Right lobe of liver (tissue), 4 donors: ENCODE measurements at regions not wholly inside any gene's neighbourhood (a gene's known extent, or its start where the extent isn't known, plus 50 kb on each side); places are given as distances from the start of the nearest gene placed in this dataset.

ENCODE experiments used
- CTCF ChIP-seq, 4 donors: fragments of 200-600 bp in 3 of 4; fragments of 450-650 bp in 1 of 4; IDR thresholded peaks; one replicate each; pipeline versions ENCODE4 v1.5.1 to v1.8.0; 2016 to 2022; ENCODE audit warnings: antibody characterized with exemption in 4 of 4, mild to moderate bottlenecking in 2 of 4
- POLR2A ChIP-seq: fragments of 450-650 bp; IDR thresholded peaks from one replicate; pipeline ENCODE4 v1.6.1; 2017; ENCODE audit warnings: antibody characterized with exemption, mild to moderate bottlenecking
- donor health status: DM: no; HTN: no; CAD: no.
- donor health status: DM: no; HTN: no; CAD: no.
- donor health status: DM: no; HTN: yes; CAD: no.

- TF ChIP-seq CTCF (IDR thresholded peaks at IDR 0.05) (no peak), POLR2A (no peak)
Measured at GRCh38 chr4:17138847-17139246, 240.4 kb upstream of the LDB2 start.
